RWPE2 (cell line): ENCODE measurements at regions not wholly inside any gene's neighbourhood (a gene's known extent, or its start where the extent isn't known, plus 50 kb on each side); places are given as distances from the start of the nearest gene placed in this dataset.

Experiments used
- ATAC-seq: fragments of 200-7000 bp; cut with Tn5 transposase; 3 replicates; pipeline ENCODE4 v1.9.1; 2021; ENCODE audit warnings: low read depth
- DNase-seq: peaks from one replicate; pipeline ENCODE4 v3.0.0-alpha.2; 2020; ENCODE audit warnings: low spot score
- H3K27ac ChIP-seq: fragments of 450-650 bp; 2 replicates; pipeline ENCODE4 v1.5.1; 2017; ENCODE audit warnings: mild to moderate bottlenecking; ENCODE audit not compliant: poor library complexity, severe bottlenecking
- H3K27me3 ChIP-seq: fragments of 250-450 bp; sonication (Bioruptor Pico); 2 replicates; pipeline ENCODE4 v1.5.1; 2021; ENCODE audit warnings: mild to moderate bottlenecking, moderate library complexity; ENCODE audit not compliant: insufficient read depth, poor library complexity, severe bottlenecking
- H3K36me3 ChIP-seq: fragments of 250-450 bp; sonication (Bioruptor Pico); 2 replicates; pipeline ENCODE4 v1.5.1; 2020; ENCODE audit warnings: low read depth, mild to moderate bottlenecking, moderate library complexity
- H3K4me1 ChIP-seq: fragments of 250-450 bp; sonication (Bioruptor Pico); 2 replicates; pipeline ENCODE4 v1.5.1; 2021; ENCODE audit warnings: mild to moderate bottlenecking, moderate library complexity; ENCODE audit not compliant: insufficient read depth, poor library complexity, severe bottlenecking
- H3K4me3 ChIP-seq: fragments of 250-450 bp; sonication (Bioruptor Pico); 2 replicates; pipeline ENCODE4 v1.5.1; 2021; ENCODE audit warnings: mild to moderate bottlenecking, moderate library complexity; ENCODE audit not compliant: severe bottlenecking
- H3K9me3 ChIP-seq: fragments of 250-450 bp; sonication (Bioruptor Pico); 2 replicates; pipeline ENCODE4 v1.5.1; 2021; ENCODE audit warnings: mild to moderate bottlenecking, moderate library complexity; ENCODE audit not compliant: severe bottlenecking
- TF ChIP-seq, protein P1 (sequence below): fragments of 450-650 bp; IDR thresholded peaks from one replicate; pipeline ENCODE4 v1.5.1; 2017; ENCODE audit warnings: mild to moderate bottlenecking, moderate library complexity; ENCODE audit not compliant: poor library complexity, severe bottlenecking

DNA sequence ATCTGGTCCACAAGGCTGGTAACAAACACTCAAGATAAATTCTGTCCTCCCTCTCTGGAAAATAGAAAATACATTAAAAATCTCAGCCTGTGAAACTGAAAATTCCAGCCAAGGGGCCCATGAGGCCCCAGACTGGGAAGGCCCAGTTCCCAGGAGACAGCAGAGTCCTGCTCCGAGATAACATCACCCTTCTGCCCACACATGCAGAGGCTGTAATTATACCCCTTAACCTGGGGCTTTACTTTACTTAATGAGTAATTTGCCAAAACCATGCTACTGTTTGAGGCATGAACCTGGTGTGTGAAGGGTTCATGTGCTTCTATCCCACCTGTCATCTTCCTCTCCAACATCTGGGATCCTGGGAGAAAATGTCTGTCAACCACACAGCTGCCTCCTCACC is 398.9 kb upstream of the SULF2 start:
- Histone ChIP-seq H3K4me1 (peaks cover 39% of the 10 kb centered on the region), H3K4me3 (no peak overlapping the region), H3K36me3 (no peaks in the 10 kb centered on the region), H3K27ac (no peak overlapping the region), H3K9me3 (no peaks in the 10 kb centered on the region), H3K27me3 (no peaks in the 10 kb centered on the region)
- DNase-seq (no peak), ATAC-seq (no peak)
- TF ChIP-seq, protein P1, sequence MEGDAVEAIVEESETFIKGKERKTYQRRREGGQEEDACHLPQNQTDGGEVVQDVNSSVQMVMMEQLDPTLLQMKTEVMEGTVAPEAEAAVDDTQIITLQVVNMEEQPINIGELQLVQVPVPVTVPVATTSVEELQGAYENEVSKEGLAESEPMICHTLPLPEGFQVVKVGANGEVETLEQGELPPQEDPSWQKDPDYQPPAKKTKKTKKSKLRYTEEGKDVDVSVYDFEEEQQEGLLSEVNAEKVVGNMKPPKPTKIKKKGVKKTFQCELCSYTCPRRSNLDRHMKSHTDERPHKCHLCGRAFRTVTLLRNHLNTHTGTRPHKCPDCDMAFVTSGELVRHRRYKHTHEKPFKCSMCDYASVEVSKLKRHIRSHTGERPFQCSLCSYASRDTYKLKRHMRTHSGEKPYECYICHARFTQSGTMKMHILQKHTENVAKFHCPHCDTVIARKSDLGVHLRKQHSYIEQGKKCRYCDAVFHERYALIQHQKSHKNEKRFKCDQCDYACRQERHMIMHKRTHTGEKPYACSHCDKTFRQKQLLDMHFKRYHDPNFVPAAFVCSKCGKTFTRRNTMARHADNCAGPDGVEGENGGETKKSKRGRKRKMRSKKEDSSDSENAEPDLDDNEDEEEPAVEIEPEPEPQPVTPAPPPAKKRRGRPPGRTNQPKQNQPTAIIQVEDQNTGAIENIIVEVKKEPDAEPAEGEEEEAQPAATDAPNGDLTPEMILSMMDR: no peak

DNA sequence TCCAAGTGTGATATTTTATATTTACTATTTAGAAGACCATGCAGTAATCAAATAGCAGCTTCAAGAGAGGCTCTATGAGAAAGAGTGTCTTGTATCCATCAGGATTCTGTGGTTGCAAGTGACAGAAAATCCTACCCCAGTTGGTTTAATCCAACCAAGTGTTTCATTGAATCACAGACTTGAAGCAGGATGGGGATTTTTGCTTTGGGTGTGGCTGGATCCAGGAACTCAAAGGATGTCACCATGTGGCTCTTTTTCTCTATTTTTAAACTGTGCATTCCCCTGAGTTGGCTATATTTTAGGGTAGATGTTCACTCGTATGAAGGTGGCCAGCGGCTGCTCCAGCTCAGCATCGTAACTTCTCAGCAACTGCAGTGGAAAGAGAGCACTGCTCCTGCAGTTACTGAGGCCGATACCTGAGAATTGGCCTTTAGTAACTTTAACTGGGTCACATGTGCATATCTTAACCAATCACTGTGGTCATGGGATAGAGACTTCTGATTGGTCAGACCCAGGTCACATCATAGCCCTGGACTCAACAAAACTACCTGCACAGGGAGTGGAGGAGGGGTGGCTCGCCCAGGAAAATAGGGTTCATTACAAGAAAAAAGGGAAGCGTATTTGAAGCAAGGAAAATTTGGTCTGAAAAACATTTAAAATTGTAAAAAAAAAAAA is 396.1 kb upstream of the SULF2 start:
- no peak for ATAC-seq
- TF ChIP-seq, protein P1: no peak
- Histone ChIP-seq H3K27me3 (no peaks in the 10 kb centered on the region), H3K4me3 (no peak overlapping the region), H3K9me3 (no peaks in the 10 kb centered on the region), H3K36me3 (no peaks in the 10 kb centered on the region), H3K27ac (peak overlapping the region; percentile 45), H3K4me1 (peaks cover 23% of the 10 kb centered on the region)
- no peak for DNase-seq

DNA sequence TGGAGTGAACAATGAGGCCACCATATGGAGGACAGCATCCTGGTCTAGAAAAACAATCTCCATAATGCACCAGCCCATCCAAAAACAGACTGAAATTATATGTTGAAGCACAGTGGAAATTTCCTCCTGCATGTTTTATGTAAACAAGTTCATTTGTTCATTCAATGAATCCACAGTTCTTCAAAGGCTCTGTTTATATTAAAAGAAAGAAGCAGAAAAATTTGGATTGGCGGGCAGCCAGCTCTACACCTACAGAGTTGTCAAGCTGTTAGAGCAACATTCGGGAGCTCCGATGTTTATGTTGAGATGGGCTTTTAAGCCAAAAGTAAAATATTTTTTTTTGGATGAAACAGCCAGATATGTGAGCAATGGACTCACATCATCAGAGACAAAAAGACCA is 395.3 kb upstream of the SULF2 start:
- TF ChIP-seq, protein P1: no peak
- Histone ChIP-seq H3K27ac (peak overlapping the region; percentile 45), H3K4me3 (no peak overlapping the region), H3K36me3 (no peaks in the 10 kb centered on the region), H3K4me1 (peaks cover 20% of the 10 kb centered on the region), H3K27me3 (no peaks in the 10 kb centered on the region), H3K9me3 (no peaks in the 10 kb centered on the region)
- ATAC-seq (peak; percentile 22; the same call in 2 of the 3 replicates), DNase-seq (no peak)

GRCh38 chr20:48180024-48180423 is 394.7 kb upstream of the SULF2 start:
- Histone ChIP-seq H3K27ac (peak overlapping the region; percentile 45), H3K9me3 (no peaks in the 10 kb centered on the region), H3K4me3 (no peak overlapping the region), H3K27me3 (no peaks in the 10 kb centered on the region), H3K4me1 (peaks cover 20% of the 10 kb centered on the region), H3K36me3 (no peaks in the 10 kb centered on the region)
- TF ChIP-seq, protein P1: no peak
- ATAC-seq: peak; percentile 88
- DNase-seq: no peak

- no peaks in the 10 kb centered on the region for H3K27me3 ChIP-seq
- H3K27ac ChIP-seq: no peak overlapping the region
- DNase-seq (no peak), ATAC-seq (no peak)
- no peaks in the 10 kb centered on the region for H3K36me3 ChIP-seq
- no peak overlapping the region for H3K4me3 ChIP-seq
- TF ChIP-seq, protein P1: no peak
- H3K4me1 ChIP-seq: peaks cover 20% of the 10 kb centered on the region
- no peaks in the 10 kb centered on the region for H3K9me3 ChIP-seq
Observed at GRCh38 chr20:48178633-48179032, 393.4 kb upstream of the SULF2 start.
